ENCODE measurements at regions not wholly inside any gene's neighbourhood (a gene's known extent, or its start where the extent isn't known, plus 50 kb on each side); places are given as distances from the start of the nearest gene placed in this dataset.

- DNase-seq (ENCODE audit: low read depth), result no peak
- H3K4me3 ChIP-seq (ENCODE audit: control insufficient read depth, low read depth, low read length), result no peak overlapping the region
- no peak for TF ChIP-seq CTCF (conservative IDR thresholded peaks at IDR 0.05; ENCODE audit: control insufficient read depth, insufficient read depth, low read depth, low read length)
Observed at GRCh38 chr10:10610171-10610570, 407.5 kb upstream of the CELF2 start.

GRCh38 chr10:10612151-10612550 is 405.5 kb upstream of the CELF2 start:
- TF ChIP-seq CTCF (conservative IDR thresholded peaks at IDR 0.05; ENCODE audit: control insufficient read depth, insufficient read depth, low read depth, low read length), result no peak
- no peak overlapping the region for H3K4me3 ChIP-seq (ENCODE audit: control insufficient read depth, low read depth, low read length)
- no peak for DNase-seq (ENCODE audit: low read depth)

GRCh38 chr10:10613656-10614244 is 403.9 kb upstream of the CELF2 start:
- no peak for TF ChIP-seq CTCF (conservative IDR thresholded peaks at IDR 0.05; ENCODE audit: control insufficient read depth, insufficient read depth, low read depth, low read length)
- H3K4me3 ChIP-seq (ENCODE audit: control insufficient read depth, low read depth, low read length), result no peak overlapping the region
- peak; percentile 72 for DNase-seq (ENCODE audit: low read depth)

- no peak overlapping the region for H3K4me3 ChIP-seq (ENCODE audit: control insufficient read depth, low read depth, low read length)
- no peak for DNase-seq (ENCODE audit: low read depth)
- no peak for TF ChIP-seq CTCF (conservative IDR thresholded peaks at IDR 0.05; ENCODE audit: control insufficient read depth, insufficient read depth, low read depth, low read length)
Observed at GRCh38 chr10:10617686-10618085, 400.0 kb upstream of the CELF2 start.

GRCh38 chr10:10618139-10618538 is 399.5 kb upstream of the CELF2 start:
- DNase-seq (ENCODE audit: low read depth), result no peak
- no peak overlapping the region for H3K4me3 ChIP-seq (ENCODE audit: control insufficient read depth, low read depth, low read length)
- no peak for TF ChIP-seq CTCF (conservative IDR thresholded peaks at IDR 0.05; ENCODE audit: control insufficient read depth, insufficient read depth, low read depth, low read length)

GRCh38 chr10:10623958-10624566 is 393.6 kb upstream of the CELF2 start:
- TF ChIP-seq CTCF (conservative IDR thresholded peaks at IDR 0.05; ENCODE audit: control insufficient read depth, insufficient read depth, low read depth, low read length), result no peak
- no peak overlapping the region for H3K4me3 ChIP-seq (ENCODE audit: control insufficient read depth, low read depth, low read length)
- peak; percentile 56 for DNase-seq (ENCODE audit: low read depth)
